ENCODE measurements at regions not wholly inside any gene's neighbourhood (a gene's known extent, or its start where the extent isn't known, plus 50 kb on each side); places are given as distances from the start of the nearest gene placed in this dataset.

DNA sequence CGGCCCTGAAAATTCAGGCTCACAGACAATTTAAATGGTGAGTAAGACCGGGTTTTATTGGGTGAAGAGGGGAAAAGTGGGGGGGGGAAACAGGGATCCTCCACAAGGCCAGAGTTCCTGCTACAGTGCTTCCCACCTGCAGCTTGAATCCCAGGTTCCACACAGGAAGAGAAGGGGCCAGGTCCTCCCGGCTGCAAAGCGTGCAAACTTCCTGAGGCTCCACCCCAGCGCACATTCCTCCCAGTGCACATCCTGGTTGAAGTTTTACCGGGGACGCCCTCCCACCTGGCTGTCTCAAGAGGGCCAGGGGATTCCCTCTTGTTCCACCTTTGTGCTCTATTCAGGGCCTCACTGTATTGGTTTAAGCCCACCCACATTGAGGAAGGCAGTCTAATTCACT, 347.7 kb upstream of the REG3G start:
- no peak for DNase-seq (ENCODE audit: low read depth)
- TF ChIP-seq, protein P1, sequence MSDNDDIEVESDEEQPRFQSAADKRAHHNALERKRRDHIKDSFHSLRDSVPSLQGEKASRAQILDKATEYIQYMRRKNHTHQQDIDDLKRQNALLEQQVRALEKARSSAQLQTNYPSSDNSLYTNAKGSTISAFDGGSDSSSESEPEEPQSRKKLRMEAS (IDR thresholded peaks at IDR 0.05; ENCODE audit: low read depth, low read length) = no peak
- TF ChIP-seq POLR2A (IDR thresholded peaks at IDR 0.05; ENCODE audit: extremely low read depth, insufficient read length) = no peak
- TF ChIP-seq, protein P2, sequence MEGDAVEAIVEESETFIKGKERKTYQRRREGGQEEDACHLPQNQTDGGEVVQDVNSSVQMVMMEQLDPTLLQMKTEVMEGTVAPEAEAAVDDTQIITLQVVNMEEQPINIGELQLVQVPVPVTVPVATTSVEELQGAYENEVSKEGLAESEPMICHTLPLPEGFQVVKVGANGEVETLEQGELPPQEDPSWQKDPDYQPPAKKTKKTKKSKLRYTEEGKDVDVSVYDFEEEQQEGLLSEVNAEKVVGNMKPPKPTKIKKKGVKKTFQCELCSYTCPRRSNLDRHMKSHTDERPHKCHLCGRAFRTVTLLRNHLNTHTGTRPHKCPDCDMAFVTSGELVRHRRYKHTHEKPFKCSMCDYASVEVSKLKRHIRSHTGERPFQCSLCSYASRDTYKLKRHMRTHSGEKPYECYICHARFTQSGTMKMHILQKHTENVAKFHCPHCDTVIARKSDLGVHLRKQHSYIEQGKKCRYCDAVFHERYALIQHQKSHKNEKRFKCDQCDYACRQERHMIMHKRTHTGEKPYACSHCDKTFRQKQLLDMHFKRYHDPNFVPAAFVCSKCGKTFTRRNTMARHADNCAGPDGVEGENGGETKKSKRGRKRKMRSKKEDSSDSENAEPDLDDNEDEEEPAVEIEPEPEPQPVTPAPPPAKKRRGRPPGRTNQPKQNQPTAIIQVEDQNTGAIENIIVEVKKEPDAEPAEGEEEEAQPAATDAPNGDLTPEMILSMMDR (IDR thresholded peaks at IDR 0.05; ENCODE audit: low read depth, low read length) = no peak
- TF ChIP-seq MYC (IDR thresholded peaks at IDR 0.05; ENCODE audit: low read depth, low read length) = no peak
- H3K4me3 ChIP-seq (ENCODE audit: low read depth, low read length) = no peak overlapping the region

DNA sequence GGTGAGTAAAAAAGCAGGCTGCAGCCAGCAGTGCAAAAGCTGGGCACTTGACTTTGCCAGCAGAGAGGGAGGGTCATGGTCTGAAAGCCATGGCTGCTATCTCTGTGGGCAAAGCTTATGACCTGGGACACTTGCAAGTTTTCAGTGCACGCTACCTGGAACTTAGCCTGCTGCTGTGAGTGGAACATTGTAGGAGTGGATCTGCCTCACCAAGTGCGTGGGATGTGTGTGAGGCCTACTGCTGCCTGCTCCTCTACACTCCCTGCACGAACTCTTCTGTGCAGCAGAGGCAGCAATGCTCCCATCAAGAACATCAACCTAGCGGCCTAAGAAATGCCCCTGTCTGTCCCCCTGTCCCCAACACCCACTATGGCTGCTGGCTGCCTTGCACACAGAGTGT, 344.1 kb upstream of the REG3G start:
- H3K4me3 ChIP-seq (ENCODE audit: low read depth, low read length) = no peak overlapping the region
- no peak for DNase-seq (ENCODE audit: low read depth)
- TF ChIP-seq, protein P1 (IDR thresholded peaks at IDR 0.05; ENCODE audit: low read depth, low read length) = no peak
- no peak for TF ChIP-seq MYC (IDR thresholded peaks at IDR 0.05; ENCODE audit: low read depth, low read length)
- TF ChIP-seq POLR2A (IDR thresholded peaks at IDR 0.05; ENCODE audit: extremely low read depth, insufficient read length) = no peak
- TF ChIP-seq, protein P2 (IDR thresholded peaks at IDR 0.05; ENCODE audit: low read depth, low read length) = no peak

DNA sequence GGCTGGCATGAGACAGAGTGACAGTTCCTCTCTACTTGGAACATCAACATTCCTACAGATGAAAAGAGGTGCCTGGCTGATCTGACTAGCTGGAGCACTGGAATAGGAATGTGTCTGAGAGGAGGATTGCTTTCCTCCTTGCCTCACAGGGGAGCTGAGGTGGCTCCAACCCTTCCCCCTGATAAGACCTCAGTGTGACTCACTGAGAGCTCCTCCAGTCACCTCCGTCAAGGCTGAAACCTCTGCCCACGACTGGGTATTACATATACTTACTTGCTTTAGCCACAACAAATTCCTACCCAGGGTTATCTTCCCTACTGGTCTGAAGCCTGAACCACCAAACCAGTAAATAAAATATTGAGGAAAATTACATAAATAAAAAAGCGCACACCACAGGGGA, 342.7 kb upstream of the REG3G start:
- H3K4me3 ChIP-seq (ENCODE audit: low read depth, low read length) = no peak overlapping the region
- DNase-seq (ENCODE audit: low read depth) = no peak
- TF ChIP-seq, protein P2 (IDR thresholded peaks at IDR 0.05; ENCODE audit: low read depth, low read length) = no peak
- TF ChIP-seq POLR2A (IDR thresholded peaks at IDR 0.05; ENCODE audit: extremely low read depth, insufficient read length) = no peak
- TF ChIP-seq, protein P1 (IDR thresholded peaks at IDR 0.05; ENCODE audit: low read depth, low read length) = no peak
- no peak for TF ChIP-seq MYC (IDR thresholded peaks at IDR 0.05; ENCODE audit: low read depth, low read length)

DNA sequence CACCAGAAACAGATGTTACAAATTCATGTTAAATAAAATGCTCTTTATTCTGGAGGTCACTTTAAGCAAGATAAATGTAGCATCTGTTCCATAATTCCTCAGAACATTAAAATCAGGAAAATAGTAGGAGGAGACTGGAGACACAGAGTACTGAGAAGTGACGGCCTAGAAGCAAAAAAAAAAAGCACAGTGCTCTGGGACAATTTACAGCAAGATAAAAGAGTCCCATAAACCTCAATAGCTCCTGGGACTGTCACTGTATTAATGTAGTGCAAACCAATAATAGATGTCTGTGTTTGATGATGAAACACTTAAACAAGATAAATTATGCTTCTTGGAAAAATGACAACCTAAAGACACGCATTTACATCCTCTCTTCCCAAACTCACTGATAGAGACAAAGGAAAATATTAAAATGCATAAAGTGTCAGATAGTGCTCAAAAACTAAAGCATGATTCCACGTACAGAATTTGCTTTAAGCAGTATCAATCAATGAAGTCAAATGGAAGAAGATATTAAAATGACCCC, 338.8 kb upstream of the REG3G start:
- no peak overlapping the region for H3K4me3 ChIP-seq (ENCODE audit: low read depth, low read length)
- no peak for DNase-seq (ENCODE audit: low read depth)
- TF ChIP-seq, protein P2 (IDR thresholded peaks at IDR 0.05; ENCODE audit: low read depth, low read length) = no peak
- TF ChIP-seq, protein P1 (IDR thresholded peaks at IDR 0.05; ENCODE audit: low read depth, low read length) = no peak
- TF ChIP-seq POLR2A (IDR thresholded peaks at IDR 0.05; ENCODE audit: extremely low read depth, insufficient read length) (no peak), MYC (IDR thresholded peaks at IDR 0.05; ENCODE audit: low read depth, low read length) (no peak)

DNA sequence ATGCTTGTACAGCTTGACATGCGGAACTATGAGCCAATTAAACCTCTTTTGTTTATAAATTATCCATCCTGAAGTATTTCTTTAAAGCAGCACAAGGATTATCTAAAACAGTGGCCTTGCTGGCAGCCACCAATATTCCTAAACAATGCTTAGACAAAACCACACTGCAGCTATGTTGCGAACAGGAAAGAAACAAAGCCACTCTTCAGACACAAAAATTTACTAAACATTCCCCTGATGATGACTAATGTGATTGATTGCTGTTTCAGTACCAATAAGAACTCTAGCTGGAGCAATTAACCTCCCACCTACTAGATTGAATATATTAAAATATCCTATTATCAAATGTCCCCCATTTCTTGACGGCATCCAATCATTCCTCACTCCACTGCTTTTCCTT, 325.8 kb upstream of the REG3G start:
- no peak overlapping the region for H3K4me3 ChIP-seq (ENCODE audit: low read depth, low read length)
- TF ChIP-seq, protein P1 (IDR thresholded peaks at IDR 0.05; ENCODE audit: low read depth, low read length) = no peak
- TF ChIP-seq, protein P2 (IDR thresholded peaks at IDR 0.05; ENCODE audit: low read depth, low read length) = no peak
- TF ChIP-seq POLR2A (IDR thresholded peaks at IDR 0.05; ENCODE audit: extremely low read depth, insufficient read length) (no peak), MYC (IDR thresholded peaks at IDR 0.05; ENCODE audit: low read depth, low read length) (no peak)
- DNase-seq (ENCODE audit: low read depth) = no peak

Measured in NB4 (cell line).